ENCODE measurements at regions not wholly inside any gene's neighbourhood (a gene's known extent, or its start where the extent isn't known, plus 50 kb on each side); places are given as distances from the start of the nearest gene placed in this dataset.

- H3K4me1 ChIP-seq (ENCODE audit: control insufficient read depth, insufficient read depth, low read length) = no peaks in the 10 kb centered on the region
- no peak overlapping the region for H3K4me3 ChIP-seq (ENCODE audit: insufficient read depth, low read depth, low read length)
- no peak overlapping the region for H4K8ac ChIP-seq (ENCODE audit: low read depth in 2 of 2, low read length in 2 of 2)
- intact Hi-C loops (cut with micrococcal nuclease) (no loop called here), in situ Hi-C loops (cut with MboI; ENCODE audit: low sequenced_read_pairs) (no loop called here), dilution Hi-C loops (cut with HindIII; ENCODE audit: low sequenced_read_pairs, unreplicated experiment) (no loop called here)
- no peak overlapping the region for H3K14ac ChIP-seq (replicated peaks; ENCODE audit: low read depth, low read length)
- ATAC-seq (ENCODE audit: low read depth) = no peak
- 97% methylated on average over 4 of the region's 6 CpGs; no CpG with 5 or more reads in 1 of the 2 experiments for WGBS, 2 experiments (ENCODE audit: extremely low coverage in 2 of 2, insufficient read length in 1 of 2)
- H3K56ac ChIP-seq (ENCODE audit: extremely low read depth, insufficient read depth, low read length) = no peak overlapping the region
- no peaks in the 10 kb centered on the region for H3K9me3 ChIP-seq (ENCODE audit: control insufficient read depth, insufficient read depth, low read length)
- TF ChIP-seq CEBPB (IDR thresholded peaks at IDR 0.05; ENCODE audit: low read depth, low read length) (no peak), RAD21 (IDR thresholded peaks at IDR 0.05; ENCODE audit: low read length) (no peak), CHD1 (IDR thresholded peaks at IDR 0.05; ENCODE audit: low read depth, low read length) (no peak), MAZ (IDR thresholded peaks at IDR 0.05; ENCODE audit: borderline replicate concordance, low read depth, low read length) (no peak), MAFK (IDR thresholded peaks at IDR 0.05; ENCODE audit: low read depth, low read length) (no peak), MXI1 (IDR thresholded peaks at IDR 0.05; ENCODE audit: borderline replicate concordance, low read depth, low read length) (no peak), RCOR1 (IDR thresholded peaks at IDR 0.05; ENCODE audit: insufficient replicate concordance, low read length) (no peak), SMC3 (IDR thresholded peaks at IDR 0.05; ENCODE audit: low read depth, low read length) (no peak), NFE2L2 (IDR thresholded peaks at IDR 0.05; ENCODE audit: low read depth, low read length) (no peak), BHLHE40 (IDR thresholded peaks at IDR 0.05; ENCODE audit: low read depth, low read length) (no peak), FOS (IDR thresholded peaks at IDR 0.05; ENCODE audit: low read depth, low read length) (no peak), RFX5 (IDR thresholded peaks at IDR 0.05; ENCODE audit: low read depth, low read length) (no peak), POLR2A (IDR thresholded peaks at IDR 0.05; ENCODE audit: low read depth, low read length) (no peak)
- TF ChIP-seq, protein P1, sequence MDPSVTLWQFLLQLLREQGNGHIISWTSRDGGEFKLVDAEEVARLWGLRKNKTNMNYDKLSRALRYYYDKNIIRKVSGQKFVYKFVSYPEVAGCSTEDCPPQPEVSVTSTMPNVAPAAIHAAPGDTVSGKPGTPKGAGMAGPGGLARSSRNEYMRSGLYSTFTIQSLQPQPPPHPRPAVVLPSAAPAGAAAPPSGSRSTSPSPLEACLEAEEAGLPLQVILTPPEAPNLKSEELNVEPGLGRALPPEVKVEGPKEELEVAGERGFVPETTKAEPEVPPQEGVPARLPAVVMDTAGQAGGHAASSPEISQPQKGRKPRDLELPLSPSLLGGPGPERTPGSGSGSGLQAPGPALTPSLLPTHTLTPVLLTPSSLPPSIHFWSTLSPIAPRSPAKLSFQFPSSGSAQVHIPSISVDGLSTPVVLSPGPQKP (IDR thresholded peaks at IDR 0.05; ENCODE audit: borderline replicate concordance, low read depth, low read length) = no peak
- TF ChIP-seq, protein P2, sequence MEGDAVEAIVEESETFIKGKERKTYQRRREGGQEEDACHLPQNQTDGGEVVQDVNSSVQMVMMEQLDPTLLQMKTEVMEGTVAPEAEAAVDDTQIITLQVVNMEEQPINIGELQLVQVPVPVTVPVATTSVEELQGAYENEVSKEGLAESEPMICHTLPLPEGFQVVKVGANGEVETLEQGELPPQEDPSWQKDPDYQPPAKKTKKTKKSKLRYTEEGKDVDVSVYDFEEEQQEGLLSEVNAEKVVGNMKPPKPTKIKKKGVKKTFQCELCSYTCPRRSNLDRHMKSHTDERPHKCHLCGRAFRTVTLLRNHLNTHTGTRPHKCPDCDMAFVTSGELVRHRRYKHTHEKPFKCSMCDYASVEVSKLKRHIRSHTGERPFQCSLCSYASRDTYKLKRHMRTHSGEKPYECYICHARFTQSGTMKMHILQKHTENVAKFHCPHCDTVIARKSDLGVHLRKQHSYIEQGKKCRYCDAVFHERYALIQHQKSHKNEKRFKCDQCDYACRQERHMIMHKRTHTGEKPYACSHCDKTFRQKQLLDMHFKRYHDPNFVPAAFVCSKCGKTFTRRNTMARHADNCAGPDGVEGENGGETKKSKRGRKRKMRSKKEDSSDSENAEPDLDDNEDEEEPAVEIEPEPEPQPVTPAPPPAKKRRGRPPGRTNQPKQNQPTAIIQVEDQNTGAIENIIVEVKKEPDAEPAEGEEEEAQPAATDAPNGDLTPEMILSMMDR (conservative IDR thresholded peaks at IDR 0.05; ENCODE audit: low read depth, low read length) = no peak
- TF ChIP-seq, protein P3, sequence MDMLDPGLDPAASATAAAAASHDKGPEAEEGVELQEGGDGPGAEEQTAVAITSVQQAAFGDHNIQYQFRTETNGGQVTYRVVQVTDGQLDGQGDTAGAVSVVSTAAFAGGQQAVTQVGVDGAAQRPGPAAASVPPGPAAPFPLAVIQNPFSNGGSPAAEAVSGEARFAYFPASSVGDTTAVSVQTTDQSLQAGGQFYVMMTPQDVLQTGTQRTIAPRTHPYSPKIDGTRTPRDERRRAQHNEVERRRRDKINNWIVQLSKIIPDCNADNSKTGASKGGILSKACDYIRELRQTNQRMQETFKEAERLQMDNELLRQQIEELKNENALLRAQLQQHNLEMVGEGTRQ (IDR thresholded peaks at IDR 0.05; ENCODE audit: low read depth, low read length) = no peak
- CTCF ChIA-PET = no interaction called here
- no TSS peak for BruUV-seq (replicated peaks)
- no peaks in the 10 kb centered on the region for H3K9me1 ChIP-seq (ENCODE audit: insufficient read depth, low read length)
- no peak overlapping the region for H2BK120ac ChIP-seq (ENCODE audit: low read depth, low read length)
- POLR2A ChIA-PET (ENCODE audit: unreplicated experiment) = no interaction called here
- no peaks in the 10 kb centered on the region for H3K36me3 ChIP-seq (ENCODE audit: control insufficient read depth, insufficient read depth, low read length)
- no peak overlapping the region for H3K4ac ChIP-seq (ENCODE audit: low read depth, low read length)
- H4K5ac ChIP-seq (ENCODE audit: low read depth, low read length) = no peak overlapping the region
- no peak overlapping the region for H3K9ac ChIP-seq (ENCODE audit: low read depth, low read length)
- no peaks in the 10 kb centered on the region for H3K27me3 ChIP-seq (ENCODE audit: control insufficient read depth, insufficient read depth, low read length)
- no peak overlapping the region for H3K4me2 ChIP-seq (ENCODE audit: low read depth, low read length)
- H3K18ac ChIP-seq (ENCODE audit: low read depth, low read length) = no peak overlapping the region
- no peak overlapping the region for H3K23ac ChIP-seq (ENCODE audit: low read depth, low read length)
- DNase-seq = no peak
- H3K27ac ChIP-seq (ENCODE audit: insufficient read depth, low read length) = no peak overlapping the region
- no peak overlapping the region for H2BK20ac ChIP-seq (ENCODE audit: low read depth, low read length)
- H4K20me1 ChIP-seq (ENCODE audit: insufficient read depth, low read length) = no peaks in the 10 kb centered on the region
- H3K79me1 ChIP-seq (ENCODE audit: low read depth in 1 of 2, low read length in 2 of 2) = no peaks in the 10 kb centered on the region
- H2AK5ac ChIP-seq (ENCODE audit: low read depth, low read length) = no peak overlapping the region
- no peak overlapping the region for H2BK15ac ChIP-seq (ENCODE audit: low read depth, low read length)
- H2AFZ ChIP-seq (replicated peaks; ENCODE audit: low read length, poor library complexity) = no peak overlapping the region
- H2AK9ac ChIP-seq (replicated peaks; ENCODE audit: low read depth, low read length, poor library complexity) = no peak overlapping the region
- H4K91ac ChIP-seq (ENCODE audit: insufficient read depth, low read depth, low read length) = no peak overlapping the region
- no peak overlapping the region for H2BK5ac ChIP-seq (ENCODE audit: low read depth, low read length, poor library complexity, severe bottlenecking)
Observed at GRCh38 chr7:3204526-3204925, 96.5 kb upstream of the SDK1 start.
